Testis (tissue), 2 donors: ENCODE measurements at regions not wholly inside any gene's neighbourhood (a gene's known extent, or its start where the extent isn't known, plus 50 kb on each side); places are given as distances from the start of the nearest gene placed in this dataset.

Source experiments
- POLR2A ChIP-seq: fragments of 450-650 bp; IDR thresholded peaks from one replicate; pipeline ENCODE4 v1.6.1; 2017; ENCODE audit warnings: antibody characterized with exemption, mild to moderate bottlenecking, moderate library complexity
- TF ChIP-seq, protein P1 (sequence below), 3 experiments: fragments of 450-650 bp in 2 of 3; fragments of 200-600 bp in 1 of 3; sonication (generic) in 1 of 3; IDR thresholded peaks; one replicate each; pipeline ENCODE4 v1.5.1; 2016 to 2019; ENCODE audit warnings: antibody characterized with exemption in 3 of 3, mild to moderate bottlenecking in 2 of 3, moderate library complexity in 1 of 3

DNA sequence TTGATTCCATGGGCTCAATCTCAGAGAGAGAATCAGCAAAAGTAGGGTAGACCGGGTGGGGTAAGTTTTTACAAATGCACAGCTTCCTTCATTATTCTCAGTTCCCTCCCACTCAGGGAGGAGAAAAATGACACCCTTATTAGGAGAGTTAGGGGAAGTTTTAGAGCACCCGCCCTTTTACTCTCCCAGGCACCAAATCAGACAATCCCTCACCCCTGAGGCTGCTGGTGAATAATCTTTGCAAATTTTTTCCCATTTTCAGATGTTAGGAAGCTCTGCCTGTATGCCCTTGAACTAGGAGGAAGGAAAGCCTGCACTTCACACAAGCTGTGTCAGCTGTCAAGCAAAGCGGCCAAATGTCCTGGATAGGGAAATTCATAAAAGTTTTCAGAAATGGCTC, 834.9 kb downstream of the GRID1 start:
- TF ChIP-seq, protein P1, sequence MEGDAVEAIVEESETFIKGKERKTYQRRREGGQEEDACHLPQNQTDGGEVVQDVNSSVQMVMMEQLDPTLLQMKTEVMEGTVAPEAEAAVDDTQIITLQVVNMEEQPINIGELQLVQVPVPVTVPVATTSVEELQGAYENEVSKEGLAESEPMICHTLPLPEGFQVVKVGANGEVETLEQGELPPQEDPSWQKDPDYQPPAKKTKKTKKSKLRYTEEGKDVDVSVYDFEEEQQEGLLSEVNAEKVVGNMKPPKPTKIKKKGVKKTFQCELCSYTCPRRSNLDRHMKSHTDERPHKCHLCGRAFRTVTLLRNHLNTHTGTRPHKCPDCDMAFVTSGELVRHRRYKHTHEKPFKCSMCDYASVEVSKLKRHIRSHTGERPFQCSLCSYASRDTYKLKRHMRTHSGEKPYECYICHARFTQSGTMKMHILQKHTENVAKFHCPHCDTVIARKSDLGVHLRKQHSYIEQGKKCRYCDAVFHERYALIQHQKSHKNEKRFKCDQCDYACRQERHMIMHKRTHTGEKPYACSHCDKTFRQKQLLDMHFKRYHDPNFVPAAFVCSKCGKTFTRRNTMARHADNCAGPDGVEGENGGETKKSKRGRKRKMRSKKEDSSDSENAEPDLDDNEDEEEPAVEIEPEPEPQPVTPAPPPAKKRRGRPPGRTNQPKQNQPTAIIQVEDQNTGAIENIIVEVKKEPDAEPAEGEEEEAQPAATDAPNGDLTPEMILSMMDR (IDR thresholded peaks at IDR 0.05) = no peak
- no peak for TF ChIP-seq POLR2A
